ENCODE measurements at regions not wholly inside any gene's neighbourhood (a gene's known extent, or its start where the extent isn't known, plus 50 kb on each side); places are given as distances from the start of the nearest gene placed in this dataset.

DNA sequence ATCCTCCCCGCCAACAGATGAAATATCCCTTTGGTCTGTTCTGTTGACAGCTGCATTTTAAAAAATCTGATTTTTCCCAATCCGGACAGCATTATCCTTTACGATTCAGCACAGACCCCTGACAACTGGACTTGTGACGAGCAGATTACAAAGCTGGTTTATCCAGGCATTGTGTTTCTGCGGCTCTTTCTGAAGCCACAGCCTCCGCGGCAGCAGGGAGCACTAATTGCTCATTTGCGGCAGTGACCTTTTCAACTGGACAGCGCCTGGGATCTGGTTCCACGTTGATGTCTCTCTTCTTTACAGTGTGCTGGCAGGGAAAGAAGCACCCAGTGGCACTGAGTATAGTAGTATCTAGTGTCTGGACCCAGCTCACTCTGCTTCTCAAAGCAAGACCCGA lies 351.2 kb downstream of the ZNF608 start:
- no peak for DNase-seq (ENCODE audit: low read depth in 4 of 4, low spot score in 1 of 4)

DNA sequence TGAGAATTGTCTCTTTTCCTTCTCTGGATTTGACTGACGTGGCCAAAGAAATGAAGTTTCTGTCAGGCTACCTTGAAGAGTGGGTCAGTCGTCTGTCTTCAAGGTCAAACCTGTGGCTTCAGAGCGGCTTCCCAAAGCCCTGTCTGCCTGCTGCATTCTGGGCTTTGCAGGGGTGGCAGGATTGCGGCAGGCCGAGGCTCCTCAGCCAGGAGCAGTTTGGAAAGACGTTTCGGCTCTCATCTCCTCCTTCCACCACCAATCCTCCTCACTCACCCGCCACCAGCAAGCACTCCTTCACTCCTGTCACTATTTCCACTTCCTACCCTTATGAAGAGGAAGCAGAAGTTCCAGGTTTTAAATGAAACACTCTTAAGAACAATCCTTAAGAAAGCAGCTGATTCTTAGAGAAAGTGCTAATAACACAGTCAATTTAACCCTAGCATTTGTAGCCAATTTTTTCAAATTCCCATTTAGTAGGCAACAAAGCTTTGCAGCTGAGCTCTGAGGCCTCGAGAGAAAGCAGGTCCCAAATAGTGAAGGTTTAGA lies 351.7 kb downstream of the ZNF608 start:
- DNase-seq (ENCODE audit: low read depth in 4 of 4, low spot score in 1 of 4), result no peak

DNA sequence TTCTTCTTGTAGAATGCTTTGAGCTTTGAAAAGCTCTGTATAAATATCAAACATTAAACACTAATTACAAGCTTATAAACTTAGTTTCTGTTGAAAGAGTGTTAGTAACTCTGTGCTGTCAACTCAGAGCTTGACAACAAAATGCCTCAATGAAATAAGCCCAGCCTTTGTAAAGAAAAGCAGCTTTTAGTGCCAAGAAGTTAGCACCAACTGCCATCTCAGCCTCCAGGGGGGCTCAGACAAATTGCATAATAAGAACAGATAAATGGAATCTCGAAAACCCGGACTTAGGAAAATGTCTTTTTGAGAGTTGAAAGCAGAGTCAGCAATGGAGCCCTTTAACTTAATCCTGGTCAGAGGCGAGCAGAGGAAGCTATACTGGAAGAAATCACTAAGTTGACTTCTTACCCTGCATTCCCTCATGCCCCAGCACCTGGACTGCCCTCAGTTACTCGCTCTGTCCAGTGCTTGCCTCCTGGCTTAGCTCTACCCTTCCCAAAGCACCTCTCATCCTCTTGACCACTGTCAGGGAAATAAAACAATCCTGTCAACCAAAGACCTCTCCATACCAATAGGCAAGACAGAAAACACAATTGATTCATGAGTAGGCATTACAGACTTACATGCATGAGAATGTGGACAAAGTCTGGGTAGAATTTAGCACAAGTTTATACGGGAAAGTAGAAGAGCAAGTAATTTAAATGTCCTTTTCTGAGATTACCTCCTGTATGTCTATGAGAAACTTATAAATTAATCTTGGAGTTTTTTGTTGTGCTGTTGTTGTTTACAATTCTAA lies 352.7 kb downstream of the ZNF608 start:
- DNase-seq (ENCODE audit: low read depth in 4 of 4, low spot score in 1 of 4), result no peak

DNA sequence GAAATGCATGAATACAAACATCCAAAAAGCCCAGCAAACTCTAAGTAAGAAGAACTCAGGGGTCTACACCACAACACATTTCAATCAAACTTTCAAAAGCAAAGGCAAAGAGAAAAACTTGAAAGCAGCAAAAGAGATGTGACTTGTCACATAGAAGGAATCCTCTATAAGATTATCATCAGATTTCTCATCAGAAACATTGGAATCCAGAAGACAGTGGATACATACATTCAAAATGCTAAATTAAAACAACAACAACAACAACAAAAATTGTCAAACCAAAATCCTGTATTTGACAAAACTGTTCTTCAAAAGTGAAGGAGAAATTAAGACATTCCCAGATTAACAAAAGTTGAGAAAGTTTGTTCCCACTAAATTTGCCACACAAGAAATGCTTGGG lies 362.7 kb downstream of the ZNF608 start:
- DNase-seq (ENCODE audit: low read depth in 4 of 4, low spot score in 1 of 4), result no peak

- no peak for DNase-seq (ENCODE audit: low read depth in 4 of 4, low spot score in 1 of 4)
Measured at GRCh38 chr5:124377386-124377785, 369.1 kb downstream of the ZNF608 start.

DNA sequence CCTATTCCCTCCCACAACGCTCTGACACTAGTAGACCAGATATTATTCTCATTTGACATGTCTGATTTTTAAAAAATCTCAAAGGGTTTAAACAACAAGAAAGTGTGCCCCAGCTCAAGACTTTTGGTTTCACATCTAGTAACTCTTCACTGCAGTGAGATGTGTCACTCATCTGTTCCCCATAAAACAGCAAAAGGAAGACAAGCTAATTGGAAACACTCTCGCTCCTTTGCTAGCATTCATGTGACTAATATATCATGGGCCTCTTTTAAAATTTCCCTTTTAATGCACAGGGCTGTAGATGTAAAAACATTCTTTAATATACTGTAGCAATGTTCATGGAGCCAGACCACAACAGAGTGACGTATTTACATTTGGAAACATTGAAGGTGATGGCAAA lies 372.6 kb downstream of the ZNF608 start:
- no peak for DNase-seq (ENCODE audit: low read depth in 4 of 4, low spot score in 1 of 4)

- DNase-seq (ENCODE audit: low read depth in 4 of 4, low spot score in 1 of 4), result no peak
Measured at GRCh38 chr5:124372457-124372856, 374.0 kb downstream of the ZNF608 start.

GRCh38 chr5:124371111-124371706 lies 375.2 kb downstream of the ZNF608 start:
- no peak for DNase-seq (ENCODE audit: low read depth in 4 of 4, low spot score in 1 of 4)

DNA sequence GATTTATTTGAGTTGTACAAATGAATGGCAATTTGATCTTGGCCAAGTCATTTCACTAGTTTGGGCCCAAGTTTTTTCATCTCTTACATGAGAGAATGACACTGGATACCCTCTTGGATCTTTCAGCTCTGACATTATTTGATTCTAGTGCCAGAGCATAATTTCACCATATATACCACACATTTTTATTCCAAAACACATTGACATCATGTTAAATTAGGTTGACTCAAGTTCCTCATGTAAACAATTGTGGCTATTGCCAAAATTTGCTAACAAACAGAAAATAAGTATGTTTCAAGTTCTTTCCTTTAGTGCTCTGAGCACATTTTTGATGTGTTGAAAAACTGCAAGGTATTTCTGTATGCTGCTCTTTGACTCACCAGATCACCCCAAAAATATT lies 375.8 kb downstream of the ZNF608 start:
- DNase-seq (ENCODE audit: low read depth in 4 of 4, low spot score in 1 of 4), result no peak

DNA sequence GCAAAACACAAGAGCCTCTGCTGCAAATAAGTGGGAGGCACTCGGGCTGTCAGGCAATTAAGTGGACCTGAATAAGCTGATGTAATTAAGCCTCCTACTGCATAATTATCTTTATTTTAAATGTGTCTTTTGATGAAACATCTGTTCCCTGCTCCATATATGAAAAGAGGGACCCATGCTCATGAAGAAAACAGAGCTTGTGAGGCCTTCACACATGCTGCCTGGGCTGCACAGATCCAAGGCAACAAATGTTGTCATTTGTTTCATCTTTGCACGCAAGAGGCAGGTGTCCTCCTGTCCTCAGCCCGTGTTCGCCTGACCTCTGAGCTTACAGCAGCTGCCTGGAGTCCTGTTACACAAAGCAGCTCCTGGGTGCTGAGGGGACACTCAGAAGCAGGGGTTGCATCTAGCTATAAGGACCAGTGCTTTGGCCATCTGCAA lies 381.1 kb downstream of the ZNF608 start:
- DNase-seq (ENCODE audit: low read depth in 4 of 4, low spot score in 1 of 4), result no peak

DNA sequence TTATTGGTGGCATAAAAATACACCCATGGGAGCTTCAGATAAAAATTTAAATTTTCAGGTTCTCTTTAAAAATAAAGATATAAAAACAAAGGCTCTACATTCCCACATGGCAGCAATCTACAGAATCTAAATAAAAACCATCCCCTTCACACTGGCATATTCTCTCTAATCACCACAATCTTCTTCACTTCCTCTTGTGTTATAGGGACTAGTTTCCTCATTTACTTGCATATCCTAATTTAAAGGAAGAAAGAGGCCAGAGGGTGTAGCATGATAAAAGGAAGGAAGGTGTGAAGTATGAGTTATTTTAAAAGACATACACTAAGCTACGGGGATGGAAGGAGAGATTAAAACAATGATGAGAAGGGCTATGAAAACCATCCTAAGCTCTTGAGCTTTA lies 390.5 kb downstream of the ZNF608 start:
- DNase-seq (ENCODE audit: low read depth in 4 of 4, low spot score in 1 of 4), result no peak

DNA sequence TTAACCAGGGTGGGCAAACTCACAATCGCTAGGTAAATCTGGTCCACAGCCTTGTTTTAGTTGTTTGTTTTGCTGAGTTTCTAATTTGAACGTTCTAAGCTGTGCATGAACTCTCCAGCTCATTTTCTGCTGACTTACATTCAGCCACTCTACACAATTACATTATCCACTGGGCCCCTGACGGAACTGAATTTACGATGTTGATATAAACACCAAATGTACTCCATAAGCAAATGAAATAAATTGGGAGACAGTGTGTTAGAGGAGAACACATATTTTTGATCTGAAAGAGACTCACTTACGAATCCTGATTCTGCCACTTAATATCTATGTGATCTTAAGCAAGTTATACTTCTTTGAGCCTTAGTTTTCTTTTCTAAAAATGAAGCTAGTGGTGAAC lies 393.4 kb downstream of the ZNF608 start:
- no peak for DNase-seq (ENCODE audit: low read depth in 4 of 4, low spot score in 1 of 4)

DNA sequence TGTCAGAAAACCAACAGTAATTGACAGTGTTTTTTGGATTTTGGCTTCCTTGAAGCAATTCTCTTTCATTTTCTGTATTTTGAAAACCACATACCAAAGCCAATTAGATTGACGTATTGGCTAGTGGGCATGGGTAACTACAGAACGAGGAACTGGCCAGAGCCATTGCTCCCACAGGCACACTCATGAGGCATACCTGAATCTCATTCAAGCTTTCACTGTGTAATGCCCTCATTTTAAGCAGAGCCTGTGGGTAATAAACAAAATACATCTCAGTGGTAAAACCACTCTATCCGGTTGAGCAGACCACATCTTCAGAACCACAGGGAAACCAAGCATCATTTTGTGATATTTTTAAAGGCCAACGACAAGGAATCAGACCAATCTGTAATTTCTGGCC lies 394.1 kb downstream of the ZNF608 start:
- no peak for DNase-seq (ENCODE audit: low read depth in 4 of 4, low spot score in 1 of 4)

GRCh38 chr5:124349931-124350330 lies 396.5 kb downstream of the ZNF608 start:
- no peak for DNase-seq (ENCODE audit: low read depth in 4 of 4, low spot score in 1 of 4)

GRCh38 chr5:124343451-124343867 lies 403.0 kb downstream of the ZNF608 start:
- no peak for DNase-seq (ENCODE audit: low read depth in 4 of 4, low spot score in 1 of 4)

DNA sequence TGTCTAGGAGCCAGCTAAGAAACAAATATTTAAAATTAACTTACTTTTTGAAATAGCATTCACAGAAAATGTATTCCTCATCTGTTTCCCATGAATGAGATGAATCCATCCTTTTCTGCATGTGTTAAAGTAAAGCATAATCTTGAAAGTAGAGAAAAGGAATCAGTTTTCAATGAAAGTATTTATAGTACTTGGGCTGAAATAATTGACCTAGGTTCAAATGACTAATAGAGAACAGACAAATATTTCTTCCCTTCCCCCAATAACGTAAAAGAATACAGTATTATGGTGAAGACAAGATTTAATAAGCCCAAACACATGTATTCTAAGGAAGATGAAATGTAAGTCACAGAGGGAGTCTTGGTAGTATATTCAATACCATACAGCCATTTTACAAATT lies 403.5 kb downstream of the ZNF608 start:
- no peak for DNase-seq (ENCODE audit: low read depth in 4 of 4, low spot score in 1 of 4)

- no peak for DNase-seq (ENCODE audit: low read depth in 4 of 4, low spot score in 1 of 4)
Measured at GRCh38 chr5:124342584-124342983, 403.9 kb downstream of the ZNF608 start.

GRCh38 chr5:124342027-124342471 lies 404.4 kb downstream of the ZNF608 start:
- DNase-seq (ENCODE audit: low read depth in 4 of 4, low spot score in 1 of 4), result no peak

DNA sequence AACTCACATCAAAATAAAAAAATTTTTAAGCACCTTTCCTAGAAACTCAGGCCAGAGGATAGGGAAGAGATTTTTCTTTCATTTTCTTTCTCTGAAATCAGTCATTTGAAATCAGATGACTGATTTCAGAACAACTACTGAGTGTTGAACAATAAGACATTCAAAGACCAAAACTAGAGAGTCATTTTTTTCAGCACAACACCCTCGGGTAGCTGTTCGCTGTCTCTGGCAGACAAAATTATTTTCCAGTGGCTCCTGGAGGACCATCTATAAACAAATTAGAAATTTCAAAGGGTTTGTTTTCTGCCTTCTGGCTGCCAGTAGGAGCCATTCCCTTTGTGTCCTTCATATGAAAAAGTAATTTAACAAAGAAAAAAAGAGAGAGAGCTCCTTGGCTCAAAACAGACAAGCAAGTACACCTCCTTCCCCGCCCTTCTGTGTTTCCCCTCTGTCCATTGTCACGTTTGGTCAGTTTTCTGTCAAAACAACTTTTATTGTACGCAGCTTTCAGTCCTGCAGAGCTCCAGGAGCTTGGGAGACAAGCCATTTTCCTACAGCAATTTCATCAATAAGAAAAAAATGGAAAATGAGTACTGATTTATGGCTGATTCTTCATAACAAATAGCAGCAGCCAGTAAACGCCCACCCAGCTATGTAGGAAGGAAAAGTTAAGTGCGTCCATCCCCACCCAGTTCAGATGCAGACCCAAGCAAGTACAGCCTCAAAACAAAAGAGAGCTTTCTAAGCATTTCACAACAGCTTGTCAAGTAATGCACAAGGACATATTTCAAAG lies 405.2 kb downstream of the ZNF608 start:
- no peak for DNase-seq (ENCODE audit: low read depth in 4 of 4, low spot score in 1 of 4)

GRCh38 chr5:124337996-124338395 lies 408.4 kb downstream of the ZNF608 start:
- no peak for DNase-seq (ENCODE audit: low read depth in 4 of 4, low spot score in 1 of 4)

- no peak for DNase-seq (ENCODE audit: low read depth in 4 of 4, low spot score in 1 of 4)
Measured at GRCh38 chr5:124333298-124333979, 413.0 kb downstream of the ZNF608 start.
